ENCODE measurements at regions not wholly inside any gene's neighbourhood (a gene's known extent, or its start where the extent isn't known, plus 50 kb on each side); places are given as distances from the start of the nearest gene placed in this dataset.

DNA sequence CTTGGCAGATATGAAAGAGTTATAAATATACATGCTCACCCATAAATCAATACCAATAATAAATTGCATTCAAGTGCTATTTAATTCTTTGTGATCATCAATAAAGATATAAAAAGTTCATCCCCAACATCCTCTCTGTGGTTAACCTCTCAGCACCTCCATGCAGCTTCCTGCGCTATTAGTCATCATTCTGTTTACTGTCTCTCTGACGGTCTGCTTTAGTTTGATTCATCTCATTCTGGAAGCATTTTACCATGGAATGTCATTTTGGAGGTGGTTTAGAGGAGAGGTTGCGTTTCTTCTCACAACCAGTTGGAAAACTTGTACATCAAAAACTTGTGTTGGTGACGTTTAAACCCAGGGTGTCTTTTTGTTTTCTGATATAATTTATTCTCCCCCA, 486.6 kb downstream of the BRINP1 start:
- DNase-seq (ENCODE audit: low read depth in 1 of 2, low spot score in 1 of 2): no peak

GRCh38 chr9:118883411-118883810, 485.8 kb downstream of the BRINP1 start:
- no peak for DNase-seq (ENCODE audit: low read depth in 1 of 2, low spot score in 1 of 2)

GRCh38 chr9:118891213-118891612, 478.0 kb downstream of the BRINP1 start:
- DNase-seq (ENCODE audit: low read depth in 1 of 2, low spot score in 1 of 2): no peak

GRCh38 chr9:118896324-118897000, 472.8 kb downstream of the BRINP1 start:
- no peak for DNase-seq (ENCODE audit: low read depth in 1 of 2, low spot score in 1 of 2)

DNA sequence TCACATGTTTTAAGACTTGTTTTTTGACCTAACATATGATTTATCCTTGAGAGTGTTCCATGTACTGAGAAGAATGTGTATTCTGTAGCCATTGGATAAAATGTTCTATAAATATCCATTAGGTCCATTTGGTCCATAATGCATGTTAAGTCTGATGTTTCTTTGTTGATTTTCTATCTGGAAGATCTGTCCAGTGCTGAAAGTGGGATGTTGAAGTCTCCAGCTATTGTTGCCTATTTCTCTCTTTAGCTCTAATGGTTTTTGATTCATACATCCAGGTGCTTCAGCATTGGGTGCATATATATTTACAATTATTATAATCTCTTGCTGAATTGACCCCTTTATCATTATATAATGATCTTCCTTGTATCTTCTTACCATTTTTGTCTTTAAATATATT, 451.1 kb downstream of the BRINP1 start:
- DNase-seq (ENCODE audit: low read depth in 1 of 2, low spot score in 1 of 2): no peak

- no peak for DNase-seq (ENCODE audit: low read depth in 1 of 2, low spot score in 1 of 2)
Observed at GRCh38 chr9:118928722-118929121, 440.5 kb downstream of the BRINP1 start.

DNA sequence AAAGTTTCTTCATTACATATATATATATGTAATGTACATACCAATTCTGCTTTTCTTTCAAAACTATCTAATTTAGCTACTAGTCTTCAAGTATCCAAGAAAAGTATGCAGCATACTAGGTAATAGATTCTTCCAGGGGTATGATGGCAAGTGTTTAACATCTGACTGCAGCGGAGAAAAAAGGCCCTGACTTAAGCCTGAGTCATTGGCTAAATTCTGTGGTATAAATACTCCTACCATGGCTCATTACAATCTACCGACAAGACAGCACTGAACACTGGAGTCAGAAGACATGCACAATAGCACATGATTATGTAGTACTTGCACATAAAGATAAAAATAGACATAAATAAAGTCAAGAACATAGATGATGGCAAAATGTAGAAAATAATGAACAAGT, 439.9 kb downstream of the BRINP1 start:
- DNase-seq (ENCODE audit: low read depth in 1 of 2, low spot score in 1 of 2): no peak

GRCh38 chr9:118931941-118932340, 437.3 kb downstream of the BRINP1 start:
- DNase-seq (ENCODE audit: low read depth in 1 of 2, low spot score in 1 of 2): no peak

DNA sequence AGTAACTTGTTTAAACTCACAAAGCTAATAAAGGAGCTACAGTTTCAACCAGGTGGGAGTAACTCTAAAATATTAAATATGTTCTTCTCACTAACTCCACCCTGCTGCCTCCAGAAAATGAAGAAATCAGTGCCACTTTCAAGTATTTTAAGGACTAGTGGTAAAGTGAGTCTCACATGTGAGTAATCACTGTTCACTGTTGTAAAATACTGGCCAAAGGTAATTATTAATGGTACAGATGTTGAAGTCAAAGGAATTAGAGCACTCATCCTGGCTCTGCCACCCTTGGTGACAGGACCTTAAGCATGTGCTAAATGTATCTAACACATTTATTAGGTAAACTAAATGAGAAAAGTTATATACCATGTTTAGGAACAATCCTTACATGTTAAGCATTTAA, 430.7 kb downstream of the BRINP1 start:
- no peak for DNase-seq (ENCODE audit: low read depth in 1 of 2, low spot score in 1 of 2)

- DNase-seq (ENCODE audit: low read depth in 1 of 2, low spot score in 1 of 2): no peak
Observed at GRCh38 chr9:118940473-118940872, 428.8 kb downstream of the BRINP1 start.

DNA sequence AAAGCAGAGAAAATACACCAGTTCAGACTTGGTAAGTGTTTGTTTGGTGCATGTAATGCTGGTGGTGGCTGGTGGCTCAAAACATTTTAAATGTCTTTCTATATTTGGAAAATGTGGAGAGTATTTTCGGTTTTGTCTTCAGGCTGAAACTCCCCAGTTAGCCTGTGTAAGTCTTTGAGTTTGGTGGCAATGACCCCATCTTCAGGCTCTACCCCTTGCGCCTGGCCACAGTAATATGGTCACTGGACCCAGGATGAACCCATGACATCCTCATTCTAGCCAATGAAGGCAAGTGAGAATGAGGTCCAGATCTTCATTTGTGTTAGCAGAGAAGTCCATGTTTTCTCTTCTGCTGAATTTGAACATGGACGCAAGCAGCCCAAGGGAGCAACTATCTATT, 422.6 kb downstream of the BRINP1 start:
- no peak for DNase-seq (ENCODE audit: low read depth in 1 of 2, low spot score in 1 of 2)

DNA sequence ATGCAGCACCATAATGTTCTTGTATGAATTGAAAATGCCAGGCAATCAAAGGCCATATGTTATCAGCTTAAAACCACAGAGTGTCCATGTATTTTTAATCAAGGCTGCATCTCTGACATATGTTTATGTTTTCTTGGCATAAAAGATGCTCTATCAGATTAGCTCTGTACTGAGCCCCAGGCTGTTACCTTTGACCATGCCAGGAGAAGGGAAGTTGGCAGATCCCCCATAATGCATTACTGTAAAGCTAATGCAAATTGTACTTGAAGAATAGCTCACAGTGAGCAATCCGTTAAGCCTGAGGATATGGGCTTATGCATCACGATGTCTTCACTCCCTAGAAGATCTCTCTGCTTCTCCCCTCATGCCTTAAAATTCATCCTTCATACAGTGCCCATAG, 414.4 kb downstream of the BRINP1 start:
- no peak for DNase-seq (ENCODE audit: low read depth in 1 of 2, low spot score in 1 of 2)

- DNase-seq (ENCODE audit: low read depth in 1 of 2, low spot score in 1 of 2): no peak
Observed at GRCh38 chr9:118957585-118957984, 411.6 kb downstream of the BRINP1 start.

GRCh38 chr9:118959366-118959765, 409.9 kb downstream of the BRINP1 start:
- no peak for DNase-seq (ENCODE audit: low read depth in 1 of 2, low spot score in 1 of 2)

DNA sequence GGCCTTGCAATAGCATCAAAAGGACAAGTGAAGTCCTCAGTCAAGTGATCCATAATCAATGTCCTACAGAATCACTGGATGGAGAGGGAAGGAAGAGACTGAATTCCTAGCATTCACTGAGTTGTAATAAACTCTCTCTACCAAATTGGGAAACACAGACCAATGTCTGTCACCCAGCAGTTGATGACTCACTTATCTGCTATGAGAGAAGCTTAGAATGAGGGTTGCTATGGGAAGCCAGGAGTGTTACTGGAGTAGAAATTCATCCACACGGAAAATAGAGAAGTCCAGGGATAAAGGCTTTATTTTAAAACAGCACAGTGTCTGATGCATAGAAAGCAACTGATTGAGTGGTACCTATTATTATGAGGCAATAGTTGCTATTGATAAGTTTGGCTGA, 407.4 kb downstream of the BRINP1 start:
- DNase-seq (ENCODE audit: low read depth in 1 of 2, low spot score in 1 of 2): no peak

DNA sequence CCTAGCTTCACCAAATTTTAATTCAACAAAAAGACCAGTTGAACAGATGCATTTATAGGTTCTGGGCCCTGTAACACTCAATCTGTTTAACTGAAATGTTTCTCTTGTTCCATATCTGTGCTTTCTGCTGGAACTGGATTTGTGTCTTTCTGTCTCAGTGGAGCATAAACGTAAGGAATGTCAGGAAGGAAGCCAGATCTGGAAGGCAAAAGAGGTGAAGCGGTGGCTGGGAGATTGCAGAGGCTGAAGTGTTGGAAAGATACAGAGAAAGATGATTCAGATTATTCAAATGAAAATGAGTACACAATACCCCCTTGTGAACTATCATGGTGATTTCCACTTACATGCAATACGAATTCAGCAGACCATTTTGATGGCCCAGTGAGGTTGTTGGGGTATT, 406.8 kb downstream of the BRINP1 start:
- DNase-seq (ENCODE audit: low read depth in 1 of 2, low spot score in 1 of 2): no peak

- no peak for DNase-seq (ENCODE audit: low read depth in 1 of 2, low spot score in 1 of 2)
Observed at GRCh38 chr9:118963674-118964073, 405.6 kb downstream of the BRINP1 start.

- no peak for DNase-seq (ENCODE audit: low read depth in 1 of 2, low spot score in 1 of 2)
Observed at GRCh38 chr9:118967901-118968300, 401.3 kb downstream of the BRINP1 start.

- DNase-seq (ENCODE audit: low read depth in 1 of 2, low spot score in 1 of 2): no peak
Observed at GRCh38 chr9:118975736-118976135, 393.5 kb downstream of the BRINP1 start.

- no peak for DNase-seq (ENCODE audit: low read depth in 1 of 2, low spot score in 1 of 2)
Observed at GRCh38 chr9:118976160-118976559, 393.1 kb downstream of the BRINP1 start.

- no peak for DNase-seq (ENCODE audit: low read depth in 1 of 2, low spot score in 1 of 2)
Observed at GRCh38 chr9:118984607-118985006, 384.6 kb downstream of the BRINP1 start.

DNA sequence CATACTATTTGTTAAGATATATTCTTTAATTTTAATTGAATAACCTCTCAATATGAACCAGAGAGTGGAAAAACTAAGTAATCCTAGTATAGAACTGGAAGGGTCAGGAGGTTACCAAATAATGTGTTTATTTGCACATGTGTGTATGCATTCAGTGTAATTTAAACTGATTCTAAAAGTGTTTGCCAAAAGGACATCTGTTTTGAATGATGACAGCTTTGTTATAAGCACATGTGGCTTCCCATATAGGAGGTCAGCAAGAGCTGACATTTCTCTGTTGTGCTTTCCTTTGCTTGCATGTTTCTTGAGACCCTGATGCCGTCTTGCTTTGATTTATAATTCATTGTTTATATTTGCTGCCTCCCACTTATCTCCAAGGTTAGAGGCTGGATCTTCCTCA, 383.4 kb downstream of the BRINP1 start:
- DNase-seq (ENCODE audit: low read depth in 1 of 2, low spot score in 1 of 2): no peak

DNA sequence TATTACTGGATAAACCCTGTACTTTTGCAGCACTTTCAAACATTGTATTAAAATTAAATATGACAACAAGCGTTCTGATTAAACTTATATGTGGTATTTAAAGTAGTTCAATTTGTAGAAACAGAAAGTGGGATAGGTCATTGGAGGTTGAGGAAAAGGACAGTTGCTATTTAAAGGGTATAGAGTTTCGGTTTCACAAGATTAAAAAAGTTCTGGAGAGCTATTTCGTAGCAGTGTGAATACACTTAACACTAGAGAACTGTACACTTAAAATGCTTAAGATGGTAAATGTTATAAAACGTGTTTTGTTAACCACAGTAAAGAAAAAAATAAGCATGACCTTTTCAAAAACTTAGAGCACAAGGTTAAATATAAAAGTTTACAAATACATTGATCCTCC, 382.1 kb downstream of the BRINP1 start:
- no peak for DNase-seq (ENCODE audit: low read depth in 1 of 2, low spot score in 1 of 2)

GRCh38 chr9:118990949-118991348, 378.3 kb downstream of the BRINP1 start:
- no peak for DNase-seq (ENCODE audit: low read depth in 1 of 2, low spot score in 1 of 2)
